Fibroblast of lung (primary cell): ENCODE measurements at regions not wholly inside any gene's neighbourhood (a gene's known extent, or its start where the extent isn't known, plus 50 kb on each side); places are given as distances from the start of the nearest gene placed in this dataset.

Experiments
- DNase-seq, 2 donors: peaks; one replicate each; pipeline versions ENCODE4 v3.0.0 to v3.0.0-alpha.2; 2010; ENCODE audit warnings: low read depth in 2 of 2
- H2AFZ ChIP-seq: 2 replicates; pipeline ENCODE4 v1.5.1; 2012; ENCODE audit warnings: low read length, control low read depth, inconsistent platforms
- H3K27ac ChIP-seq: 2 replicates; pipeline ENCODE4 v1.5.1; 2011; ENCODE audit warnings: low read length, control low read depth; ENCODE audit not compliant: insufficient read depth
- H3K27me3 ChIP-seq: 2 replicates; pipeline ENCODE4 v1.5.1; 2011; ENCODE audit warnings: mild to moderate bottlenecking, low read length; ENCODE audit not compliant: control insufficient read depth, insufficient read depth
- H3K36me3 ChIP-seq: 2 replicates; pipeline ENCODE4 v1.5.1; 2011; ENCODE audit warnings: low read length; ENCODE audit not compliant: control insufficient read depth, insufficient read depth
- H3K4me1 ChIP-seq: 2 replicates; pipeline ENCODE4 v1.5.1; 2011; ENCODE audit warnings: low read length; ENCODE audit not compliant: control insufficient read depth, insufficient read depth; ENCODE audit errors: extremely low read depth
- H3K4me2 ChIP-seq: 2 replicates; pipeline ENCODE4 v1.5.1; 2011; ENCODE audit warnings: low read length, control low read depth; ENCODE audit not compliant: insufficient read depth; ENCODE audit errors: extremely low read depth
- H3K4me3 ChIP-seq, 4 experiments: fragments of 200-600 bp in 1 of 4; sonication (generic) in 1 of 4; replicated peaks in 1 of 4; 2 replicates each; pipeline ENCODE4 v1.5.1; 2011 to 2016; ENCODE audit warnings: low read length in 4 of 4, low read depth in 3 of 4, mild to moderate bottlenecking in 3 of 4, control low read depth in 2 of 4, inconsistent platforms in 1 of 4, mixed read lengths in 1 of 4; ENCODE audit not compliant: insufficient read depth in 1 of 4; ENCODE audit errors: control extremely low read depth in 1 of 4
- H3K79me2 ChIP-seq: 2 replicates; pipeline ENCODE4 v1.5.1; 2012; ENCODE audit warnings: mild to moderate bottlenecking, low read length, inconsistent platforms; ENCODE audit not compliant: control insufficient read depth, insufficient read depth
- H3K9ac ChIP-seq: 2 replicates; pipeline ENCODE4 v1.5.1; 2011; ENCODE audit warnings: mild to moderate bottlenecking, low read length, control low read depth; ENCODE audit not compliant: insufficient read depth
- H3K9me3 ChIP-seq: 2 replicates; pipeline ENCODE4 v1.5.1; 2012; ENCODE audit warnings: low read depth, low read length; ENCODE audit not compliant: control insufficient read depth, insufficient read depth
- H4K20me1 ChIP-seq: 2 replicates; pipeline ENCODE4 v1.5.1; 2011; ENCODE audit warnings: low read length; ENCODE audit not compliant: control insufficient read depth, insufficient read depth; ENCODE audit errors: extremely low read depth
- CTCF ChIP-seq, 2 donors: IDR thresholded peaks in 1 of 2; conservative IDR thresholded peaks in 1 of 2; 1 replicate in 1 of 2; 2 replicates in 1 of 2; pipeline ENCODE4 v1.5.1; 2011 to 2012; ENCODE audit warnings: low read length in 2 of 2, control low read depth in 1 of 2, inconsistent platforms in 1 of 2, low read depth in 1 of 2, mild to moderate bottlenecking in 1 of 2
- EZH2 ChIP-seq: IDR thresholded peaks from 2 replicates; pipeline ENCODE4 v1.5.1; 2012; ENCODE audit warnings: low read length, control low read depth, mild to moderate bottlenecking; ENCODE audit errors: missing control alignments

GRCh38 chr6:148068437-148069061 lies 274.1 kb upstream of the SASH1 start:
- no peaks in the 10 kb centered on the region for H4K20me1 ChIP-seq
- no peak for DNase-seq
- no peaks in the 10 kb centered on the region for H3K27me3 ChIP-seq
- H3K9me3 ChIP-seq: no peaks in the 10 kb centered on the region
- no peak overlapping the region for H3K27ac ChIP-seq
- no peak overlapping the region for H3K4me3 ChIP-seq
- H3K79me2 ChIP-seq: no peaks in the 10 kb centered on the region
- H3K4me1 ChIP-seq: no peaks in the 10 kb centered on the region
- H2AFZ ChIP-seq: no peak overlapping the region
- no peak overlapping the region for H3K4me2 ChIP-seq
- no peak for TF ChIP-seq CTCF (conservative IDR thresholded peaks at IDR 0.05 in 1 of 2, IDR thresholded peaks at IDR 0.05 in 1 of 2; ENCODE audit: low read depth in 1 of 2, low read length in 2 of 2)
- no peak for TF ChIP-seq EZH2
- no peak overlapping the region for H3K9ac ChIP-seq
- no peaks in the 10 kb centered on the region for H3K36me3 ChIP-seq

- Histone ChIP-seq H3K4me3 (no peak overlapping the region), H3K4me2 (no peak overlapping the region), H3K79me2 (no peaks in the 10 kb centered on the region), H2AFZ (no peak overlapping the region), H3K4me1 (no peaks in the 10 kb centered on the region), H4K20me1 (no peaks in the 10 kb centered on the region), H3K27me3 (no peaks in the 10 kb centered on the region), H3K9ac (no peak overlapping the region), H3K27ac (no peak overlapping the region), H3K9me3 (no peaks in the 10 kb centered on the region), H3K36me3 (no peaks in the 10 kb centered on the region)
- TF ChIP-seq EZH2: no peak
- no peak for TF ChIP-seq CTCF (conservative IDR thresholded peaks at IDR 0.05 in 1 of 2, IDR thresholded peaks at IDR 0.05 in 1 of 2; ENCODE audit: low read depth in 1 of 2, low read length in 2 of 2)
- peak in 1 of 2 donors; percentile 23 for DNase-seq
Observed at GRCh38 chr6:148069256-148069655, 273.4 kb upstream of the SASH1 start.

GRCh38 chr6:148074291-148074690 lies 268.3 kb upstream of the SASH1 start:
- Histone ChIP-seq H3K36me3 (no peaks in the 10 kb centered on the region), H3K4me2 (no peak overlapping the region), H3K9ac (no peak overlapping the region), H4K20me1 (no peaks in the 10 kb centered on the region), H3K4me3 (no peak overlapping the region), H3K9me3 (no peaks in the 10 kb centered on the region), H3K79me2 (no peaks in the 10 kb centered on the region), H3K4me1 (no peaks in the 10 kb centered on the region), H3K27me3 (no peaks in the 10 kb centered on the region), H2AFZ (no peak overlapping the region), H3K27ac (no peak overlapping the region)
- DNase-seq: no peak
- no peak for TF ChIP-seq CTCF (conservative IDR thresholded peaks at IDR 0.05 in 1 of 2, IDR thresholded peaks at IDR 0.05 in 1 of 2; ENCODE audit: low read depth in 1 of 2, low read length in 2 of 2)
- no peak for TF ChIP-seq EZH2
